GDM1 (cell line): ENCODE measurements at regions not wholly inside any gene's neighbourhood (a gene's known extent, or its start where the extent isn't known, plus 50 kb on each side); places are given as distances from the start of the nearest gene placed in this dataset.
"Not testable (repeated sequence)": the region's sequence is repeated elsewhere in the genome, so short reads cannot be mapped to it uniquely, and the experiment has no call there.

ENCODE experiments used
- DNase-seq: peaks from one replicate; lab custom pipeline; 2025; lab: John Stamatoyannopoulos, UW

GRCh38 chr9:96131825-96132224 lies 170.2 kb downstream of the HSD17B3 start:
- no peak for DNase-seq

- no peak for DNase-seq
Observed at GRCh38 chr9:96130970-96131369, 171.0 kb downstream of the HSD17B3 start.

- DNase-seq: no peak
Observed at GRCh38 chr9:96129747-96130146, 172.2 kb downstream of the HSD17B3 start.

GRCh38 chr9:96128880-96129279 lies 173.1 kb downstream of the HSD17B3 start:
- DNase-seq: no peak

- no peak for DNase-seq
Observed at GRCh38 chr9:96126321-96126881, 175.6 kb downstream of the HSD17B3 start.

- DNase-seq: no peak
Observed at GRCh38 chr9:96125624-96126023, 176.4 kb downstream of the HSD17B3 start.

- DNase-seq: no peak
Observed at GRCh38 chr9:96122751-96123150, 179.2 kb downstream of the HSD17B3 start.

- DNase-seq: no peak
Observed at GRCh38 chr9:96122282-96122681, 179.7 kb downstream of the HSD17B3 start.

- DNase-seq: peak; percentile 10
Observed at GRCh38 chr9:96121136-96121535, 180.8 kb downstream of the HSD17B3 start.

- no peak for DNase-seq
Observed at GRCh38 chr9:96117398-96118080, 184.4 kb downstream of the HSD17B3 start.

GRCh38 chr9:96116275-96117064 lies 185.5 kb downstream of the HSD17B3 start:
- no peak for DNase-seq

GRCh38 chr9:96115836-96116235 lies 186.1 kb downstream of the HSD17B3 start:
- no peak for DNase-seq

- DNase-seq: no peak
Observed at GRCh38 chr9:96113032-96113431, 188.9 kb downstream of the HSD17B3 start.

GRCh38 chr9:96109680-96110351 lies 192.2 kb downstream of the HSD17B3 start:
- no peak for DNase-seq

GRCh38 chr9:96108691-96109380 lies 193.1 kb downstream of the HSD17B3 start:
- DNase-seq: no peak

- no peak for DNase-seq
Observed at GRCh38 chr9:96107436-96107835, 194.5 kb downstream of the HSD17B3 start.

- peak; percentile 57 for DNase-seq
Observed at GRCh38 chr9:96100385-96101300, 201.3 kb downstream of the HSD17B3 start.

GRCh38 chr9:96090630-96091029 lies 211.3 kb downstream of the HSD17B3 start:
- not testable (repeated sequence) for DNase-seq

- DNase-seq: no peak
Observed at GRCh38 chr9:96089452-96090085, 212.4 kb downstream of the HSD17B3 start.

GRCh38 chr9:96088510-96088909 lies 213.0 kb downstream of the ERCC6L2 start:
- DNase-seq: no peak
